NCI-H1417 (cell line): ENCODE measurements at regions not wholly inside any gene's neighbourhood (a gene's known extent, or its start where the extent isn't known, plus 50 kb on each side); places are given as distances from the start of the nearest gene placed in this dataset.

Experiments used
- DNase-seq, 3 experiments: peaks; one replicate each; lab custom pipeline; 2025; lab: John Stamatoyannopoulos, UW

- DNase-seq: no peak
Measured at GRCh38 chr16:35170610-35171009, 1711.2 kb downstream of the TP53TG3F start.

GRCh38 chr16:35171106-35171505 lies 1711.7 kb downstream of the TP53TG3F start:
- no peak for DNase-seq

- DNase-seq: no peak
Measured at GRCh38 chr16:35173295-35173694, 1713.9 kb downstream of the TP53TG3F start.

DNA sequence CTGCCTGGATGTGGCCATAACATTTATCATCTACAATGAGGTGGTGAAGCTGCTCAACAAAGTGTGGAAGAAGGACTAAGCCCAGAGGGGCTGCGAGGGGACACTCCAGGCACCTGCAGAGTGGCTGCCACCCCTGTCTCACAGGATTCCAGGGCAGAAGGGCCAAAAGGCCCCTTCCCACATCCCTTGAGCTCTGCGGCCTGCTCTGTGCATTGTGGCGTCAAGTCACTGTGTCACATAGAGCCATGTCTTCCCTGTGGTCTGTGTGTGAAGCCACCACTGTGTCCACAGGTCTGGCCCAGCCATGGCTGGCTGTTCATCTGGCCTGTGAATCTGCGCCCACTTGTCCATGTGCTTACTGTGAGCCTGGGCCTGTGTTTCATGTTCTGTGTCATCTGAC lies 1714.6 kb downstream of the TP53TG3F start:
- no peak for DNase-seq

GRCh38 chr16:35176449-35176848 lies 1717.0 kb downstream of the TP53TG3F start:
- DNase-seq: no peak

DNA sequence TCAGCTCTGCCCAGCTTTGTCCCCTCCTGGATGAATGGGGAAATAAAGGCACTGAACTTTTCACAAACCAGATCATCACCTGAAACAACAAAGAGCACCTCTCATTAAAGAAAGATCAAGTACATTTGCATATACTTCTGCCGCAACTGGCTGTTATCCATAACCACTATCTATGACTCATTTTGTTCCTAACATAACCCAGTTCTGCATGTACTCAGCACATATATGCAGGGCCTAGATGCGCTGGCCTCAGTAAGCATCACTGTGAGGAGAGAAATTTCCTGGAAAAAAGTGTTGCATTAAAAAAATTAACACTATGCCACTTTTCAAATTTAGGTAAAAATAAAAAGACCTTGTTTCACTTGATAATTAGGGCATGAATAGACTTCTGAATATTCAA lies 1718.4 kb downstream of the TP53TG3F start:
- no peak for DNase-seq

GRCh38 chr16:35180970-35181369 lies 1721.6 kb downstream of the TP53TG3F start:
- no peak for DNase-seq

DNA sequence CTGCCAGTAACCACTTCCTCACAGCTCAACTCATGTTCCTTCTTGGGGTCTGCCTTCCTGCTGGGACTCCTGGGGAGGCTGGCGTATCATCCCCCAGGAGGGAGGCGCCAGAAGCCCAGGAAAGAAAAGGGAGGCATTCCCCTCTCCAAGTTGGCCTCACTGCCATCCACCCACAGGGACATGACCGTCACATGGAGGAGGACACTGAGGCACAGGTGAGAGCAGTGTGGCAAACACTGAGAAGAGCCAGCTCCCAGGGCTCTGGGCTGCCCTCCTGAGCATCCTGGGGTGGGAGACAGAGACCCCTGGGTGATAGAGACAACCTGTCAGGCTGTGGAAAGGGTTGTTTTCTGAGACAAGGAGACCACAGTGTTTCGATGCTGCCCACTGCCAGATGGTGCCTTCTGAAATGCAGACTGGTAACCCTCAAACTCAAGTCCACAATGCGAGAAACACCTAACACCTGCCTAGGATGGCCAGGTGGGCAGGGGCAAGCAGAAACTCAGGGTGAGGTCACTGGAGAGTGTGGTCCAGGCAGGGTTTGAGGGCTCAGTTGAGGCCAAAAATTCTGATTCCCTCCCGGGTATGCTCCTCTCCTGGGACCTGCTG lies 1722.1 kb downstream of the TP53TG3F start:
- DNase-seq: no peak

DNA sequence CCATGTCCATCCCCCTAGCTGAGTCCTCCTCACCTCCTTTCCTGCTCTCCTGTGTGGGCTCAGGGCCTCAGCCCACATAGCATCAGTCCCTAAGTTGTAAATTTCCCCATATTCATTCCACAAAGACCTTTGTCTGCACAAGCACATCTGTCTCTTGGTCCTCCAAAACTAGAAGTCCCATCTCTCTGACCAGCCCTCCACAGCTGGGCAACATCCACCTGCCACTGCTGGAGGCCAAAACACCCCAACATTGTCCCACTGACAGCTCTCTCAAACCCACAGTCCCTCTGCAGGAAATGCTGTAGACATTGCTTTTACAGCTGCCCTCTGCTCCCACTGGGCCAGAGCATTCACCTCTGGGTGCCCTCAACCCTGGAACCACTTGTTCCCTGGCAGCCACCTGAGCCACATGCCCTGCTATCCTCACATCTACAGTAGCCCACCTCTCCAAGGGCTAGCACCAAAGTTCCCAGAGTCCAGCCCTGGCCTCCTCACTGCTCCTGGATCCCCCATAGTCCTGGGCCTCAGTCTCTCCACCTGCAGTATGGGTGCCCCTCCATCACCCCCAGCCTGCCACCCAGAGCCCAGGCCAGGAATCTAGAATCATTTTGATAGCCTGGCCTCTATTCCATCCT lies 1722.7 kb downstream of the TP53TG3F start:
- no peak for DNase-seq

GRCh38 chr16:35182943-35183550 lies 1723.6 kb downstream of the TP53TG3F start:
- no peak for DNase-seq

GRCh38 chr16:35184356-35184870 lies 1725.0 kb downstream of the TP53TG3F start:
- no peak for DNase-seq

DNA sequence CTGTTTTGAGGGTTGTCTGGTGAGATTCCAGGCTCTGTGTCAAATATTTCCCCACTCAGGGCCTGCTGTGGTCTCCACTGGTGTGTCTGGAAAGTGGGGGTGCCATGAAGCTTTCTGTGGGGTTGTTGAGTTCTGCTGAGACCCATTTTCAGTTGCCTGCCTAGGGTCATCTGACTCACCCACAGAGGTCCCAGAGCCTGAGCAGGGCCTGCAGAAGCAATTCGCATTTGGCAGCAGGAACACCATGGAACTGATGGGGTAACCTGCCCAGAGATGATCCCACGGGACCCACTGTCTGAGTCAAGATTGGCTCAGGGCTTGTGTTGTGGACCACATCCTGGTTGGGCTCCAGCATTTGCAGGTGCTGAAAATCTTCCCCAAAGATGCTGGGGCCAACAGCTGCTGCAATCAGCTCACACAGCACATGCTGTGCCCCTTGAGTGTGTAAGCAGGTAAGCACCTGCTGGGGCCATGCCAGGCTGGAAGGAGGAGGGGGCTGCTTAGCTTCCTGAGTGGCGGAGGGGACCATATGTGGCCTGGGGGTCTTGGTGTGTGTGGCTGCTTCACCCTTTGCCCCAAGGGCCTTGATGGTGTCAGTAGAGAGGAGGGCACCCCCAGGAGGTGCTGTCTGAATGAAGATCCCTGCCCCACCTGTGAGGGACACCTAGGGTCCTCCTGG lies 1726.1 kb downstream of the TP53TG3F start:
- DNase-seq: no peak

DNA sequence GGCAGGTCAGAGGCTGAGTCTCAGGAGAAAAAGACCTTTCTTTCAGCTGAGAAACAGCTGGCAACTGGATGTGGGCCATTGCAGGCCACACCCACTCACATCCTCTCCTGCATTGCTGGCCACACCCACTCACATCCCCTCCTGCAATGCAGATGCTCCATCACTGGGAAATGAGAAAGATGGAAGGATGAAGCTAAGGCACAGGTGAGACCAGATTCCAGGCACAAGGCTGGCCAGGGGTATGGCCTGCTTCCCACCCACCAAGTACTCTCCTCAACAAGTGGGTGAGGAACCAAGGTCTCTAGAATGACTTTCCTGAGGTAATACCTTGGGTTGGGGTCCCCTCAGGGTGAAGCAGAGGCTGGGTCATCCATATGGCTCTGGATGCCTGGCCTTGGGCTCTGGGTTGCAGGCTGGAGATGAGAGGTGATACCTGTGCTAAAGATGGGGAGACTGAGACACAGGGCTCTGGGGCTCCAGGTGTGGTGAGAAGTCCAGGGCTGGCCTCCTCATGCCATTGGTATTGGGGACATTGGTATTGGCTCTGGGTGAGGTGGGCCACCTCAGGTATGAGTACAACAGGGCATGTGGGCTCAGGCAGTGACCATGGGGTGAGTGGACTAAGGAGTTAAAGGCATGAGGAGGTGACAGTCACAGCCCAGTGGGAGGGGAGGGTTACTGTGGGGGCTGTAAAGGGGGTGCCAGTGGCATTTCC lies 1726.8 kb downstream of the TP53TG3F start:
- DNase-seq: no peak

- no peak for DNase-seq
Measured at GRCh38 chr16:35187665-35188225, 1728.3 kb downstream of the TP53TG3F start.

- peak in 1 of 3 experiments; percentile 7 for DNase-seq
Measured at GRCh38 chr16:35188288-35189155, 1729.1 kb downstream of the TP53TG3F start.

GRCh38 chr16:35192993-35193392 lies 1733.6 kb downstream of the TP53TG3F start:
- no peak for DNase-seq

GRCh38 chr16:35193956-35194355 lies 1734.5 kb downstream of the TP53TG3F start:
- no peak for DNase-seq

DNA sequence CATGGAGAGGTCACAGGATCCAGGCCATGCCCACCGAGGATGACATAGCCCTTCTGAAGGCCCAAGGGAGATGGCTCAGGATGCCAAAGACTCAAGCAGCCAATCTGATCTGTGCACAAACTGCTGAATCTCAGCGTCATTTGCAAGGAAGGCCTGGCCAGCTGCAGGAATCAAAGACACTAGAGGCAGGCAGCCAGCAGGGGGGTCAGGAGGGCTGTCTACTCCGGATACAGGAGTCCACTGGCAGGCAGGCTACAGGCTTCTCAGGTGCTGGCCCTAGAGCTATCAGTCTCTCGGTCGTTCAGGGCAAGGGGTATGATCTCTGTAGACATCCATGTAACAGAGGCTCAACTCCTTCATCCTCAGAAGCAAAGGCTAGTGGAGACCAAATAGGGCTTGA lies 1735.3 kb downstream of the TP53TG3F start:
- DNase-seq: no peak

DNA sequence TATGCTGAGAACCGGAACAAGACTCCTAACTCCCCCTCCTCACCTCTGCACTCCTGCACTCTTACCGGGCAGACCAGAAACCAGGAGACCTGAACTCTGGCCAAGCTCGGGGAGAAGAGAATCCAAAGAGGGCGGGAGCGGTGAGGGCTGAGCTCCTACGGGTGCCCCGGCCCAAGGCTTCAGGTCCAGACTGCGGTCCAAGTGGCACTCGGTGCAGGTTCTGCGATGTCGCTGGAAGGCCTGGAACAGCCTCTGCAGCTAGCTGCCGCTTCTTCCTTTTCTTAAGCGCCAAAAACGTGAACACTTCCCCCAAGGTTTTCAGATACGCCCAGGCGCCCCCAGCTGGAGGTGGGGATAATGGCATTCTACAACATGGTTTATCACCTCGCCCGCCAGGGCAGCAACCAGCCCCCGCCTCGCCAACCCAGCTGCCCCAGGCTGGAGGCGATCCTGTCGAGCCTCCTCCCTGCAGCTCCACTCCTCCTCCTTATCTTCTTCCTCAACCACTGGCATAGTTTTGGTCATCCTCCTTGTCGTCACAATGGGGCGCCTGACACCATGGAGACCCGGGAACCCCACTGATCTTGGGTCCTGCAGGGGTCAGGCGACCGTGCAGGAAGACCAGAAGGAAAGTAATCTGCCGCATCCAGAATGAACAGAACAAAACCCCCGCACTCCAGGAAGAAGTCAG lies 1735.9 kb downstream of the TP53TG3F start:
- DNase-seq: no peak

DNA sequence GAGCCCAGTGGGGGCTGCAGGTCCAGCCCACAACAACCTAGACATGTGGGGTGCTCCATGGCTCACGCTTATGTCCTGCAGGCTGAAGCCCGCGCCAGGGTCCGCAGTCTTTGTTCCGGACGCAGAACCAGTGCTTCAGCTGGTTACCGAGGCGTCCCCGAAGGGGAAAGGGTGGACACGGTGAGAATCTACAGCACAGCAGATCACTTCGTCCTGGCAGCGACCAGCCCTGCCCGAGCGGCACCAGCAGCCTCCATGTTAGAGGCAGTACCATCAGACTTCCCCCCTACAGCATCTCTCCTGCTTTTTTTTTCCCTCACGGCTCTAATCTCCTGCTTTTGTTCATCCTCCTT lies 1736.4 kb downstream of the TP53TG3F start:
- no peak for DNase-seq
